ENCODE measurements at regions not wholly inside any gene's neighbourhood (a gene's known extent, or its start where the extent isn't known, plus 50 kb on each side); places are given as distances from the start of the nearest gene placed in this dataset.

DNA sequence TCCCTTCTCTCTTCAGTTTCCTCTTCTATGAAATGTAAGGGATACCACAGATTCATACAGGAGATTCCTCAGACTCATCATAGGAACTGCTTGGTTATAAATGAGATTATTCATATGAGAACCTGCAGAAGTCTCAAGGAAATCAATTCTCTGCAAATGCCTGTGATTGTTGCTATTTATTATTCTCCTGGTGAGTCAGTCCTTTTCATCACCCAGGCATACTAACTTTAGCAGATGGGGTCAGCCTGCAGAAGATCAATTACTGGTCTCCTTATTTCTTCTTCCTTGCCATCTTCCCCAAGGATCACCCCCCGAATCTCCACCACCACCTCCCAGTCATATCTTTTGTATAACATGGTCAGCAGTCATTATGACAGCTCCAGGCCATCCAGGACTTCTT lies 53.8 kb upstream of the DCP1A start:
- H3K27ac ChIP-seq (ENCODE audit: low read depth in 2 of 2, low read length in 2 of 2): no peak overlapping the region
- H3K4me1 ChIP-seq (ENCODE audit: control insufficient read depth in 2 of 2, insufficient read depth in 2 of 2, low read length in 2 of 2): no peaks in the 10 kb centered on the region
- H3K36me3 ChIP-seq (ENCODE audit: control insufficient read depth in 2 of 2, insufficient read depth in 2 of 2, low read length in 2 of 2): no peaks in the 10 kb centered on the region
- no peak overlapping the region for H3K4me3 ChIP-seq (ENCODE audit: low read length in 2 of 2)
- no peak overlapping the region for H3K9ac ChIP-seq (ENCODE audit: low read depth in 1 of 2, low read length in 2 of 2)
- no peaks in the 10 kb centered on the region for H3K27me3 ChIP-seq (ENCODE audit: control insufficient read depth in 2 of 2, insufficient read depth in 2 of 2, low read length in 2 of 2)
- no peaks in the 10 kb centered on the region for H3K9me3 ChIP-seq (ENCODE audit: control insufficient read depth in 2 of 2, low read length in 2 of 2)

- no peaks in the 10 kb centered on the region for H3K27me3 ChIP-seq (ENCODE audit: control insufficient read depth in 2 of 2, insufficient read depth in 2 of 2, low read length in 2 of 2)
- H3K9me3 ChIP-seq (ENCODE audit: control insufficient read depth in 2 of 2, low read length in 2 of 2): no peaks in the 10 kb centered on the region
- no peaks in the 10 kb centered on the region for H3K36me3 ChIP-seq (ENCODE audit: control insufficient read depth in 2 of 2, insufficient read depth in 2 of 2, low read length in 2 of 2)
- no peak overlapping the region for H3K4me3 ChIP-seq (ENCODE audit: low read length in 2 of 2)
- no peak overlapping the region for H3K27ac ChIP-seq (ENCODE audit: low read depth in 2 of 2, low read length in 2 of 2)
- no peak overlapping the region for H3K9ac ChIP-seq (ENCODE audit: low read depth in 1 of 2, low read length in 2 of 2)
- no peaks in the 10 kb centered on the region for H3K4me1 ChIP-seq (ENCODE audit: control insufficient read depth in 2 of 2, insufficient read depth in 2 of 2, low read length in 2 of 2)
Measured at GRCh38 chr3:53402326-53402725, 55.0 kb upstream of the DCP1A start.

GRCh38 chr3:53411371-53411770 lies 64.0 kb upstream of the DCP1A start:
- H3K27me3 ChIP-seq (ENCODE audit: control insufficient read depth in 2 of 2, insufficient read depth in 2 of 2, low read length in 2 of 2): peaks cover 0 to 4% of the 10 kb centered on the region in 2 donors
- no peak overlapping the region for H3K4me3 ChIP-seq (ENCODE audit: low read length in 2 of 2)
- H3K4me1 ChIP-seq (ENCODE audit: control insufficient read depth in 2 of 2, insufficient read depth in 2 of 2, low read length in 2 of 2): no peaks in the 10 kb centered on the region
- peaks cover 0 to 3% of the 10 kb centered on the region in 2 donors for H3K9me3 ChIP-seq (ENCODE audit: control insufficient read depth in 2 of 2, low read length in 2 of 2)
- H3K36me3 ChIP-seq (ENCODE audit: control insufficient read depth in 2 of 2, insufficient read depth in 2 of 2, low read length in 2 of 2): no peaks in the 10 kb centered on the region
- H3K27ac ChIP-seq (ENCODE audit: low read depth in 2 of 2, low read length in 2 of 2): no peak overlapping the region
- H3K9ac ChIP-seq (ENCODE audit: low read depth in 1 of 2, low read length in 2 of 2): no peak overlapping the region

GRCh38 chr3:53412953-53413352 lies 65.6 kb upstream of the DCP1A start:
- H3K9me3 ChIP-seq (ENCODE audit: control insufficient read depth in 2 of 2, low read length in 2 of 2): peaks cover 0 to 3% of the 10 kb centered on the region in 2 donors
- no peak overlapping the region for H3K9ac ChIP-seq (ENCODE audit: low read depth in 1 of 2, low read length in 2 of 2)
- H3K4me3 ChIP-seq (ENCODE audit: low read length in 2 of 2): no peak overlapping the region
- H3K4me1 ChIP-seq (ENCODE audit: control insufficient read depth in 2 of 2, insufficient read depth in 2 of 2, low read length in 2 of 2): no peaks in the 10 kb centered on the region
- H3K27ac ChIP-seq (ENCODE audit: low read depth in 2 of 2, low read length in 2 of 2): no peak overlapping the region
- no peaks in the 10 kb centered on the region for H3K36me3 ChIP-seq (ENCODE audit: control insufficient read depth in 2 of 2, insufficient read depth in 2 of 2, low read length in 2 of 2)
- peaks cover 0 to 2% of the 10 kb centered on the region in 2 donors for H3K27me3 ChIP-seq (ENCODE audit: control insufficient read depth in 2 of 2, insufficient read depth in 2 of 2, low read length in 2 of 2)

DNA sequence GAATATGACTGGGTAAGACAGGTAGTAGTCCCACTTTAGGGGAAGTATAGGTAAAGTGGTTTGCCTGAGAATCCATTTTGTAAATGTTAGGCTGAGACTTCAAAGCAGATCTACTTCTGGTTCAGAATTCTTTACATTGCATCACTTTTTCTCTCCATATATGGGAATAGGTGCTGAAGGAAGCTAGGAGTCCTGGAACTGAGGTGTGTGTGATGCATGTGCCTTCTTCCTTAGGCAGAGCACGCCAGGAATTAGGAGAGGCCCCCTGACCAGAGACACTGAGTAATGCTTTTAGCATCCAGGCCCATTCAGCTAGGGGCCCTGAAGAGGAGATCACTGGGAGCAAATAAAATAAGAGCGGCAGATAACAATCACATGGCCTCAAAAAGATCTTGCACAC lies 69.2 kb upstream of the DCP1A start:
- no peak overlapping the region for H3K4me3 ChIP-seq (ENCODE audit: low read length in 2 of 2)
- H3K4me1 ChIP-seq (ENCODE audit: control insufficient read depth in 2 of 2, insufficient read depth in 2 of 2, low read length in 2 of 2): no peaks in the 10 kb centered on the region
- H3K27me3 ChIP-seq (ENCODE audit: control insufficient read depth in 2 of 2, insufficient read depth in 2 of 2, low read length in 2 of 2): no peaks in the 10 kb centered on the region
- no peak overlapping the region for H3K27ac ChIP-seq (ENCODE audit: low read depth in 2 of 2, low read length in 2 of 2)
- H3K9ac ChIP-seq (ENCODE audit: low read depth in 1 of 2, low read length in 2 of 2): no peak overlapping the region
- H3K9me3 ChIP-seq (ENCODE audit: control insufficient read depth in 2 of 2, low read length in 2 of 2): peaks cover 0 to 3% of the 10 kb centered on the region in 2 donors
- no peaks in the 10 kb centered on the region for H3K36me3 ChIP-seq (ENCODE audit: control insufficient read depth in 2 of 2, insufficient read depth in 2 of 2, low read length in 2 of 2)

DNA sequence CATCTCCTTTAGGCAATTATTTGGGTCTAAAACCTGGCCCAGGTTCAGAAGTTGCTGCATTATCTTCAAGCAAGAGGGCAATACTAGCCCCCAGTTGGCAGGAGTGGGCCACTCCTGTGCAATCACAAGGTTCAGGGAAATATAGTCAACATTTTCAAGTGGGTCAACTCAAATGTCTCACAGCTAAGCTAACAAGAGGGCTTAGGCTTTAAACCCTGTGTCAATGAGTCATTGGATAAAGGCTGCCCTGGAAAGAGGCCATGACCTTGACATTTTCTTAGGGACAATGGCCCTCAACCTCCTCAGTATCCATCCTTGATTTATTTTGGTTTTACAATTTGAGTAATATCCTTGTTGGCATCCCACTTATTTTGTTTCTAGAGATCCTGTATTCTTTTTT lies 73.5 kb upstream of the DCP1A start:
- Histone ChIP-seq H3K4me1 (ENCODE audit: control insufficient read depth in 2 of 2, insufficient read depth in 2 of 2, low read length in 2 of 2) (no peaks in the 10 kb centered on the region), H3K27ac (ENCODE audit: low read depth in 2 of 2, low read length in 2 of 2) (no peak overlapping the region), H3K27me3 (ENCODE audit: control insufficient read depth in 2 of 2, insufficient read depth in 2 of 2, low read length in 2 of 2) (no peaks in the 10 kb centered on the region), H3K36me3 (ENCODE audit: control insufficient read depth in 2 of 2, insufficient read depth in 2 of 2, low read length in 2 of 2) (no peaks in the 10 kb centered on the region), H3K9ac (ENCODE audit: low read depth in 1 of 2, low read length in 2 of 2) (no peak overlapping the region), H3K9me3 (ENCODE audit: control insufficient read depth in 2 of 2, low read length in 2 of 2) (peaks cover 0 to 3% of the 10 kb centered on the region in 2 donors), H3K4me3 (ENCODE audit: low read length in 2 of 2) (no peak overlapping the region)

- no peak overlapping the region for H3K9ac ChIP-seq (ENCODE audit: low read depth in 1 of 2, low read length in 2 of 2)
- H3K4me1 ChIP-seq (ENCODE audit: control insufficient read depth in 2 of 2, insufficient read depth in 2 of 2, low read length in 2 of 2): no peaks in the 10 kb centered on the region
- H3K27ac ChIP-seq (ENCODE audit: low read depth in 2 of 2, low read length in 2 of 2): peak overlapping the region; percentile 19 to 28
- H3K9me3 ChIP-seq (ENCODE audit: control insufficient read depth in 2 of 2, low read length in 2 of 2): peaks cover 0 to 3% of the 10 kb centered on the region in 2 donors
- H3K27me3 ChIP-seq (ENCODE audit: control insufficient read depth in 2 of 2, insufficient read depth in 2 of 2, low read length in 2 of 2): no peaks in the 10 kb centered on the region
- no peak overlapping the region for H3K4me3 ChIP-seq (ENCODE audit: low read length in 2 of 2)
- H3K36me3 ChIP-seq (ENCODE audit: control insufficient read depth in 2 of 2, insufficient read depth in 2 of 2, low read length in 2 of 2): no peaks in the 10 kb centered on the region
Measured at GRCh38 chr3:53422954-53423698, 71.3 kb upstream of the CACNA1D start.

GRCh38 chr3:53425936-53426335 lies 68.5 kb upstream of the CACNA1D start:
- no peak overlapping the region for H3K9ac ChIP-seq (ENCODE audit: low read depth in 1 of 2, low read length in 2 of 2)
- peaks cover 0 to 3% of the 10 kb centered on the region in 2 donors for H3K9me3 ChIP-seq (ENCODE audit: control insufficient read depth in 2 of 2, low read length in 2 of 2)
- H3K27ac ChIP-seq (ENCODE audit: low read depth in 2 of 2, low read length in 2 of 2): no peak overlapping the region
- no peaks in the 10 kb centered on the region for H3K36me3 ChIP-seq (ENCODE audit: control insufficient read depth in 2 of 2, insufficient read depth in 2 of 2, low read length in 2 of 2)
- H3K4me3 ChIP-seq (ENCODE audit: low read length in 2 of 2): no peak overlapping the region
- H3K4me1 ChIP-seq (ENCODE audit: control insufficient read depth in 2 of 2, insufficient read depth in 2 of 2, low read length in 2 of 2): no peaks in the 10 kb centered on the region
- H3K27me3 ChIP-seq (ENCODE audit: control insufficient read depth in 2 of 2, insufficient read depth in 2 of 2, low read length in 2 of 2): no peaks in the 10 kb centered on the region

GRCh38 chr3:53426918-53427317 lies 67.5 kb upstream of the CACNA1D start:
- no peak overlapping the region for H3K4me3 ChIP-seq (ENCODE audit: low read length in 2 of 2)
- no peaks in the 10 kb centered on the region for H3K36me3 ChIP-seq (ENCODE audit: control insufficient read depth in 2 of 2, insufficient read depth in 2 of 2, low read length in 2 of 2)
- no peaks in the 10 kb centered on the region for H3K4me1 ChIP-seq (ENCODE audit: control insufficient read depth in 2 of 2, insufficient read depth in 2 of 2, low read length in 2 of 2)
- H3K27ac ChIP-seq (ENCODE audit: low read depth in 2 of 2, low read length in 2 of 2): no peak overlapping the region
- no peak overlapping the region for H3K9ac ChIP-seq (ENCODE audit: low read depth in 1 of 2, low read length in 2 of 2)
- peaks cover 0 to 3% of the 10 kb centered on the region in 2 donors for H3K9me3 ChIP-seq (ENCODE audit: control insufficient read depth in 2 of 2, low read length in 2 of 2)
- no peaks in the 10 kb centered on the region for H3K27me3 ChIP-seq (ENCODE audit: control insufficient read depth in 2 of 2, insufficient read depth in 2 of 2, low read length in 2 of 2)

GRCh38 chr3:53436828-53437227 lies 57.6 kb upstream of the CACNA1D start:
- H3K4me1 ChIP-seq (ENCODE audit: control insufficient read depth in 2 of 2, insufficient read depth in 2 of 2, low read length in 2 of 2): no peaks in the 10 kb centered on the region

More at GRCh38 chr3:53436828-53437227, 57.6 kb upstream of the CACNA1D start:
- no peak overlapping the region for H3K4me3 ChIP-seq (ENCODE audit: low read length in 2 of 2)
- H3K27ac ChIP-seq (ENCODE audit: low read depth in 2 of 2, low read length in 2 of 2): no peak overlapping the region
- H3K9ac ChIP-seq (ENCODE audit: low read depth in 1 of 2, low read length in 2 of 2): no peak overlapping the region
- peaks cover 0 to 2% of the 10 kb centered on the region in 2 donors for H3K27me3 ChIP-seq (ENCODE audit: control insufficient read depth in 2 of 2, insufficient read depth in 2 of 2, low read length in 2 of 2)
- no peaks in the 10 kb centered on the region for H3K36me3 ChIP-seq (ENCODE audit: control insufficient read depth in 2 of 2, insufficient read depth in 2 of 2, low read length in 2 of 2)
- H3K9me3 ChIP-seq (ENCODE audit: control insufficient read depth in 2 of 2, low read length in 2 of 2): no peaks in the 10 kb centered on the region
